K562 (cell line): ENCODE measurements at regions not wholly inside any gene's neighbourhood (a gene's known extent, or its start where the extent isn't known, plus 50 kb on each side); places are given as distances from the start of the nearest gene placed in this dataset.

Source experiments
- ATAC-seq: fragments of 200-7000 bp; cut with Tn5 transposase; 3 replicates; pipeline ENCODE4 v1.9.1; 2020; ENCODE audit warnings: moderate library complexity
- BruUV-seq: library from RNA; stranded (reverse); fragments of 400-500 nt; replicated peaks from 2 replicates; lab custom pipeline; 2021; lab: Mats Ljungman, UMichigan
- CTCF ChIA-PET: fragments of 300-600 bp; formaldehyde crosslinking; extraction: SDS; loops from one replicate; lab custom pipeline; 2021; ENCODE audit warnings: low intra/inter-chr PET ratio; lab: Yijun Ruan, JAX
- POLR2A ChIA-PET: fragments of 300-600, 350-650 bp; sonication (Branson Sonifier 250); formaldehyde crosslinking; extraction: SDS; loops from one replicate; lab custom pipeline; 2021; ENCODE audit warnings: antibody characterized with exemption, inconsistent platforms; lab: Yijun Ruan, JAX
- DNase-seq, 4 experiments: peaks; one replicate each; pipeline versions ENCODE4 v3.0.0 to v3.0.0-alpha.2; 2011 to 2018; ENCODE audit warnings: low spot score in 3 of 4, mixed read lengths in 3 of 4; ENCODE audit errors: extremely low read depth in 1 of 4
- FAIRE-seq: peaks from 2 replicates; lab custom pipeline; 2011; peaks lifted over from hg19 to GRCh38; lab: Jason Lieb, UNC
- H2AFZ ChIP-seq: 2 replicates; pipeline ENCODE4 v1.6.0; 2011; ENCODE audit warnings: low read depth, low read length, control low read depth, inconsistent platforms
- H3K27ac ChIP-seq: fragments of 200-600 bp; 3 replicates; pipeline ENCODE4 v1.8.0; 2011; ENCODE audit warnings: low read depth, mild to moderate bottlenecking, control low read depth, inconsistent platforms, low read length, moderate library complexity, mixed read lengths; ENCODE audit errors: extremely low read depth
- H3K27me3 ChIP-seq, 2 experiments: fragments of 300-600 bp in 1 of 2; 2 replicates in 1 of 2; 3 replicates in 1 of 2; pipeline versions ENCODE4 v1.6.0 to v1.8.0; 2011; ENCODE audit warnings: inconsistent platforms in 2 of 2, low read length in 2 of 2, mild to moderate bottlenecking in 1 of 2, mixed read lengths in 1 of 2, moderate library complexity in 1 of 2; ENCODE audit not compliant: control insufficient read depth in 2 of 2, insufficient read depth in 2 of 2
- H3K36me3 ChIP-seq: fragments of 300-600 bp; 3 replicates; pipeline ENCODE4 v1.8.0; 2011; ENCODE audit warnings: mild to moderate bottlenecking, low read length, inconsistent platforms; ENCODE audit not compliant: control insufficient read depth, insufficient read depth
- H3K4me1 ChIP-seq, 2 experiments: fragments of 200-600 bp in 1 of 2; replicated peaks in 1 of 2; 2 replicates in 1 of 2; 3 replicates in 1 of 2; pipeline versions ENCODE4 v1.5.1 to v1.8.0; 2011; ENCODE audit warnings: inconsistent platforms in 2 of 2, low read length in 2 of 2, mild to moderate bottlenecking in 1 of 2, mixed read lengths in 1 of 2, moderate library complexity in 1 of 2; ENCODE audit not compliant: control insufficient read depth in 2 of 2, insufficient read depth in 2 of 2
- H3K4me2 ChIP-seq: 2 replicates; pipeline ENCODE4 v1.6.1; 2011; ENCODE audit warnings: low read length, control low read depth, inconsistent platforms, mixed read lengths; ENCODE audit not compliant: insufficient read depth
- H3K4me3 ChIP-seq: fragments of 200-600 bp; sonication (generic), shearing (Covaris generic); 2 replicates; pipeline ENCODE4 v1.5.1; 2016; ENCODE audit warnings: control low read depth, inconsistent platforms
- H3K79me2 ChIP-seq: fragments of 200-600 bp; 3 replicates; pipeline ENCODE4 v1.8.0; 2011; ENCODE audit warnings: low read length, inconsistent platforms; ENCODE audit not compliant: control insufficient read depth, insufficient read depth
- H3K9ac ChIP-seq, 2 experiments: 2 replicates each; pipeline versions ENCODE4 v1.6.0 to v1.6.1; 2011; ENCODE audit warnings: low read depth in 2 of 2, low read length in 2 of 2, control low read depth in 1 of 2, inconsistent platforms in 1 of 2, mild to moderate bottlenecking in 1 of 2, mixed read lengths in 1 of 2; ENCODE audit not compliant: insufficient read depth in 1 of 2
- H3K9me1 ChIP-seq: one replicate; pipeline ENCODE4 v1.6.0; 2011; ENCODE audit warnings: inconsistent platforms, mild to moderate bottlenecking, low read length, moderate library complexity; ENCODE audit not compliant: control insufficient read depth, insufficient read depth
- H3K9me3 ChIP-seq: replicated peaks from 2 replicates; pipeline ENCODE4 v1.5.1; 2011; ENCODE audit warnings: low read depth, low read length, inconsistent platforms; ENCODE audit not compliant: control insufficient read depth, insufficient read depth
- H4K20me1 ChIP-seq: replicated peaks from 2 replicates; pipeline ENCODE4 v1.6.1; 2011; ENCODE audit warnings: low read length, inconsistent platforms, mixed read lengths; ENCODE audit not compliant: control insufficient read depth, insufficient read depth
- CHD2 ChIP-seq: IDR thresholded peaks from 2 replicates; pipeline ENCODE4 v1.6.1; 2011; ENCODE audit warnings: low read depth, low read length
- CREB1 ChIP-seq, 2 experiments: sonication (generic) in 1 of 2; formaldehyde crosslinking in 1 of 2; IDR thresholded peaks; 2 replicates each; pipeline versions ENCODE4 v1.6.1 to v1.8.0; 2012 to 2022; ENCODE audit warnings: inconsistent platforms in 1 of 2, mild to moderate bottlenecking in 1 of 2, missing genetic modification reagents in 1 of 2, moderate library complexity in 1 of 2
- CTBP1 ChIP-seq: fragments of 450-650 bp; IDR thresholded peaks from 2 replicates; pipeline ENCODE4 v1.6.1; 2016; ENCODE audit warnings: borderline replicate concordance
- FOXJ3 ChIP-seq: sonication (generic); formaldehyde crosslinking; IDR thresholded peaks from 2 replicates; pipeline ENCODE4 v1.4.0; 2020; ENCODE audit warnings: mild to moderate bottlenecking, missing genetic modification reagents
- GATAD2A ChIP-seq: fragments of 450-650 bp; IDR thresholded peaks from 2 replicates; pipeline ENCODE4 v1.6.1; 2017
- HOMEZ ChIP-seq: fragments of 250-450 bp; sonication (Bioruptor Pico); IDR thresholded peaks from 2 replicates; pipeline ENCODE4 v1.4.0; 2020; ENCODE audit warnings: mild to moderate bottlenecking, moderate library complexity
- MTA1 ChIP-seq: fragments of 450-650 bp; IDR thresholded peaks from 2 replicates; pipeline ENCODE4 v1.6.1; 2017; ENCODE audit warnings: borderline replicate concordance
- NEUROD1 ChIP-seq: fragments of 150-350 bp; IDR thresholded peaks from 2 replicates; pipeline ENCODE4 v1.6.1; 2014; ENCODE audit warnings: borderline replicate concordance, low read length, low read depth; ENCODE audit not compliant: partially characterized antibody
- RBM25 ChIP-seq: fragments of 200-400 bp; formaldehyde crosslinking; IDR thresholded peaks from 2 replicates; pipeline ENCODE4 v1.6.1; 2018; ENCODE audit warnings: low read length, low read depth, moderate library complexity; ENCODE audit not compliant: severe bottlenecking
- SP1 ChIP-seq: sonication (generic); formaldehyde crosslinking; IDR thresholded peaks from 2 replicates; pipeline ENCODE4 v1.8.1; 2022; ENCODE audit warnings: mild to moderate bottlenecking, missing genetic modification reagents
- YY1 ChIP-seq, 3 experiments: IDR thresholded peaks; 2 replicates each; pipeline ENCODE4 v1.6.1; 2011; ENCODE audit warnings: low read length in 2 of 3, mild to moderate bottlenecking in 2 of 3, moderate library complexity in 2 of 3, borderline replicate concordance in 1 of 3, control low read depth in 1 of 3, low read depth in 1 of 3; ENCODE audit not compliant: insufficient read depth in 3 of 3, insufficient replicate concordance in 2 of 3, control insufficient read depth in 1 of 3, insufficient read length in 1 of 3; ENCODE audit errors: extremely low read depth in 1 of 3
- ZNF134 ChIP-seq: fragments of 250-450 bp; sonication (Bioruptor Pico); conservative IDR thresholded peaks from 2 replicates; pipeline ENCODE4 v1.4.0; 2020
- ZNF444 ChIP-seq: fragments of 250-450 bp; sonication (Bioruptor Pico); IDR thresholded peaks from 2 replicates; pipeline ENCODE4 v1.4.0; 2020; ENCODE audit warnings: mild to moderate bottlenecking, moderate library complexity
- ZNF57 ChIP-seq: fragments of 450-650 bp; formaldehyde crosslinking; IDR thresholded peaks from 2 replicates; pipeline ENCODE4 v1.4.0; 2020; ENCODE audit warnings: mild to moderate bottlenecking, moderate library complexity
- ZNF583 ChIP-seq: fragments of 250-450 bp; sonication (Bioruptor Pico); IDR thresholded peaks from 2 replicates; pipeline ENCODE4 v1.4.0; 2020
- ZNF589 ChIP-seq: fragments of 200-800 bp; sonication (Bioruptor generic); IDR thresholded peaks from 2 replicates; pipeline ENCODE4 v1.6.1; 2016; ENCODE audit warnings: low read depth, missing genetic modification characterization, missing compliant biosample characterization
- ZNF699 ChIP-seq: fragments of 250-450 bp; sonication (Bioruptor Pico); IDR thresholded peaks from 2 replicates; pipeline ENCODE4 v1.8.0; 2021; ENCODE audit warnings: mild to moderate bottlenecking, moderate library complexity; ENCODE audit not compliant: insufficient replicate concordance
- WGBS: fragments of 100-300 bp; shearing (Covaris generic); methylation state at CpG from one replicate; pipeline ENCODE4 v1.1.6; 2016; ENCODE audit warnings: low coverage, mixed read lengths; ENCODE audit not compliant: insufficient coverage; ENCODE audit errors: missing lambda C conversion rate; 5-methylcytosine and 5-hydroxymethylcytosine counted together
- in situ Hi-C: fragments of 300-500 bp; cut with MboI; formaldehyde crosslinking; loops from 4 replicates; pipeline ENCODE4 v1.15.0; 2018; ENCODE audit warnings: inconsistent platforms, mixed read lengths
- intact Hi-C: fragments of 100-400 bp; cut with micrococcal nuclease; formaldehyde crosslinking; loops from 2 replicates; pipeline ENCODE4 v1.14.2; 2022

- ATAC-seq: peak; percentile 48; the same call in 1 of the 3 replicates
- Histone ChIP-seq H3K9me1 (no peaks in the 10 kb centered on the region), H3K27me3 (no peaks in the 10 kb centered on the region), H3K9ac (no peak overlapping the region), H3K4me3 (no peak overlapping the region)
- CTCF ChIA-PET: no interaction called here
- in situ Hi-C loops: no loop called here
- 0 out of 2 replicates have a peak, but pooled peaks have one; percentile 23 for TF ChIP-seq CHD2
- no peak for TF ChIP-seq YY1 (IDR thresholded peaks at IDR 0.05; ENCODE audit: borderline replicate concordance in 1 of 3, control insufficient read depth in 1 of 3, extremely low read depth in 1 of 3, insufficient read depth in 3 of 3, insufficient read length in 1 of 3, insufficient replicate concordance in 2 of 3, low read depth in 1 of 3, low read length in 2 of 3)
- TF ChIP-seq, all 486 proteins: peak for 1
- Histone ChIP-seq H3K9me3 (no peaks in the 10 kb centered on the region), H3K27ac (no peak overlapping the region), H3K4me1 (peaks cover 0 to 2% of the 10 kb centered on the region in 2 experiments; a peak in 2 of 5 replicates), H3K79me2 (no peaks in the 10 kb centered on the region), H3K36me3 (no peaks in the 10 kb centered on the region), H2AFZ (peak overlapping the region; percentile 3; the same call in 1 of the 2 replicates), H4K20me1 (no peaks in the 10 kb centered on the region), H3K4me2 (no peak overlapping the region)
- POLR2A ChIA-PET: no interaction called here
- FAIRE-seq (no peak), DNase-seq (peak in 1 of 4 experiments; percentile 11)
- 17% methylated on average over 3 of the region's 3 CpGs for WGBS
- BruUV-seq: no TSS peak
- intact Hi-C loops: no loop called here
Measured at GRCh38 chr2:200095436-200095835, 140.1 kb downstream of the MAIP1 start.

- ChIA-PET POLR2A (no interaction called here), CTCF (no interaction called here)
- Histone ChIP-seq H3K4me3 (no peak overlapping the region), H3K27ac (no peak overlapping the region), H3K4me2 (no peak overlapping the region), H3K27me3 (no peaks in the 10 kb centered on the region), H3K36me3 (no peaks in the 10 kb centered on the region), H3K9ac (no peak overlapping the region), H2AFZ (no peak overlapping the region), H3K4me1 (peaks cover 0 to 2% of the 10 kb centered on the region in 2 experiments; a peak in 2 of 5 replicates), H3K9me3 (no peaks in the 10 kb centered on the region), H3K79me2 (no peaks in the 10 kb centered on the region), H4K20me1 (no peaks in the 10 kb centered on the region), H3K9me1 (no peaks in the 10 kb centered on the region)
- FAIRE-seq (no peak), ATAC-seq (no peak), DNase-seq (no peak)
- no TSS peak for BruUV-seq
- WGBS: 100% methylated on average over 1 of the region's 1 CpG
- in situ Hi-C loops: no loop called here
- intact Hi-C loops: no loop called here
- TF ChIP-seq ZNF589 (CRISPR knock-in tag): no peak
- no peak for TF ChIP-seq HOMEZ (CRISPR knock-in tag)
- no peak for TF ChIP-seq RBM25
- TF ChIP-seq CTBP1: no peak
- no peak for TF ChIP-seq ZNF134 (CRISPR knock-in tag)
- no peak for TF ChIP-seq ZNF583 (CRISPR knock-in tag)
- TF ChIP-seq GATAD2A: no peak
- TF ChIP-seq ZNF57 (CRISPR knock-in tag): no peak
- no peak for TF ChIP-seq CREB1 (IDR thresholded peaks at IDR 0.05)
- no peak for TF ChIP-seq CREB1 (CRISPR knock-in tag; IDR thresholded peaks at IDR 0.05)
- no peak for TF ChIP-seq ZNF699
- TF ChIP-seq NEUROD1: no peak
- no peak for TF ChIP-seq SP1 (CRISPR knock-in tag)
- TF ChIP-seq FOXJ3 (CRISPR knock-in tag): no peak
- TF ChIP-seq ZNF444 (CRISPR knock-in tag): no peak
- TF ChIP-seq MTA1: no peak
Measured at GRCh38 chr2:200099256-200099655, 143.9 kb downstream of the MAIP1 start.
